ENCODE measurements at regions not wholly inside any gene's neighbourhood (a gene's known extent, or its start where the extent isn't known, plus 50 kb on each side); places are given as distances from the start of the nearest gene placed in this dataset.

GRCh38 chr11:28481616-28482480, 373.7 kb downstream of the METTL15 start:
- Histone ChIP-seq H4K8ac (ENCODE audit: low read depth, low read length) (no peak overlapping the region), H2AFZ (ENCODE audit: insufficient read depth, low read length, poor library complexity) (no peak overlapping the region), H3K9ac (ENCODE audit: low read length) (no peak overlapping the region), H3K4me2 (ENCODE audit: low read length) (no peak overlapping the region), H3K79me1 (ENCODE audit: low read length) (no peaks in the 10 kb centered on the region), H3K9me3 (ENCODE audit: insufficient read depth, low read depth, low read length) (no peaks in the 10 kb centered on the region), H2BK5ac (ENCODE audit: low read depth, low read length, poor library complexity) (no peak overlapping the region), H3K4me1 (ENCODE audit: control insufficient read depth in 1 of 2, insufficient read depth in 2 of 2, low read length in 2 of 2) (peaks cover 0 to 2% of the 10 kb centered on the region in 2 experiments), H3K27ac (ENCODE audit: low read depth, low read length) (no peak overlapping the region), H3K27me3 (ENCODE audit: insufficient read depth, low read length) (no peaks in the 10 kb centered on the region), H4K91ac (ENCODE audit: low read depth, low read length) (no peak overlapping the region), H3K18ac (ENCODE audit: low read length) (no peak overlapping the region), H3K4ac (ENCODE audit: low read depth, low read length) (no peak overlapping the region), H3K79me2 (ENCODE audit: control insufficient read depth, insufficient read depth, low read length, poor library complexity) (no peaks in the 10 kb centered on the region), H3K23ac (ENCODE audit: low read length) (no peak overlapping the region), H2BK120ac (ENCODE audit: insufficient read depth, low read length, poor library complexity) (no peak overlapping the region), H4K12ac (ENCODE audit: low read depth, low read length) (no peak overlapping the region), H3K36me3 (ENCODE audit: control insufficient read depth in 1 of 2, insufficient read depth in 2 of 2, low read length in 2 of 2) (no peaks in the 10 kb centered on the region), H2BK12ac (ENCODE audit: low read length) (no peak overlapping the region), H2AK5ac (ENCODE audit: low read length) (no peak overlapping the region), H3K4me3 (ENCODE audit: low read depth, low read length) (peak overlapping the region; percentile 58), H3K14ac (ENCODE audit: low read length) (no peak overlapping the region)
- WGBS (ENCODE audit: extremely low coverage, insufficient coverage, insufficient read length) = no CpG with 5 or more reads among the region's 7 CpGs
- DNase-seq = peak in 1 of 2 donors; percentile 52

DNA sequence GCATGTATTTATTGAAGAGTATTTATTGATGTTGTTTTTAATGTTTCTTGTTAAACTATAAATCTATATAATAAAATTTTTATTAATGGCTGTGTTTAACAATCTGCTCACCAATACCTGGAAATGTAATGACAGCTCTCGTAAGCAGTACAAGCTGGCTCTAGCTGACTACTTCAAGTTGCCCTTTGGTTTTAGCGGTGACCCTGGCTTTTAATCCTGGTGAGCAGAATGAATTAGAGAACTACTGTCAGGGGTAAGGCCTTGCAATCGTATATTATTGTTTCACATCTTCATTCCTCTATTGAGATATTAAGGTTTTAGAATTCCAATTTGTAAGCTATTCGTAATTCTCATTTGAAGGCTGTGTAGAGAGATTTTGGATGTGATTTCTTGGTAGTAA, 372.2 kb downstream of the METTL15 start:
- Histone ChIP-seq H3K4me1 (ENCODE audit: control insufficient read depth in 1 of 2, insufficient read depth in 2 of 2, low read length in 2 of 2) (peaks cover 0 to 2% of the 10 kb centered on the region in 2 experiments), H3K14ac (ENCODE audit: low read length) (no peak overlapping the region), H3K4me3 (ENCODE audit: low read depth, low read length) (no peak overlapping the region), H3K79me2 (ENCODE audit: control insufficient read depth, insufficient read depth, low read length, poor library complexity) (no peaks in the 10 kb centered on the region), H3K18ac (ENCODE audit: low read length) (no peak overlapping the region), H3K79me1 (ENCODE audit: low read length) (no peaks in the 10 kb centered on the region), H4K8ac (ENCODE audit: low read depth, low read length) (no peak overlapping the region), H3K23ac (ENCODE audit: low read length) (no peak overlapping the region), H2BK12ac (ENCODE audit: low read length) (no peak overlapping the region), H3K36me3 (ENCODE audit: control insufficient read depth in 1 of 2, insufficient read depth in 2 of 2, low read length in 2 of 2) (no peaks in the 10 kb centered on the region), H2BK120ac (ENCODE audit: insufficient read depth, low read length, poor library complexity) (no peak overlapping the region), H3K27ac (ENCODE audit: low read depth, low read length) (no peak overlapping the region), H3K9me3 (ENCODE audit: insufficient read depth, low read depth, low read length) (no peaks in the 10 kb centered on the region), H4K91ac (ENCODE audit: low read depth, low read length) (no peak overlapping the region), H3K9ac (ENCODE audit: low read length) (no peak overlapping the region), H3K27me3 (ENCODE audit: insufficient read depth, low read length) (no peaks in the 10 kb centered on the region), H3K4ac (ENCODE audit: low read depth, low read length) (no peak overlapping the region), H4K12ac (ENCODE audit: low read depth, low read length) (no peak overlapping the region), H2AK5ac (ENCODE audit: low read length) (no peak overlapping the region), H2BK5ac (ENCODE audit: low read depth, low read length, poor library complexity) (no peak overlapping the region), H3K4me2 (ENCODE audit: low read length) (no peak overlapping the region), H2AFZ (ENCODE audit: insufficient read depth, low read length, poor library complexity) (no peak overlapping the region)
- WGBS (ENCODE audit: extremely low coverage, insufficient coverage, insufficient read length) = no CpG with 5 or more reads among the region's 4 CpGs
- no peak for DNase-seq

DNA sequence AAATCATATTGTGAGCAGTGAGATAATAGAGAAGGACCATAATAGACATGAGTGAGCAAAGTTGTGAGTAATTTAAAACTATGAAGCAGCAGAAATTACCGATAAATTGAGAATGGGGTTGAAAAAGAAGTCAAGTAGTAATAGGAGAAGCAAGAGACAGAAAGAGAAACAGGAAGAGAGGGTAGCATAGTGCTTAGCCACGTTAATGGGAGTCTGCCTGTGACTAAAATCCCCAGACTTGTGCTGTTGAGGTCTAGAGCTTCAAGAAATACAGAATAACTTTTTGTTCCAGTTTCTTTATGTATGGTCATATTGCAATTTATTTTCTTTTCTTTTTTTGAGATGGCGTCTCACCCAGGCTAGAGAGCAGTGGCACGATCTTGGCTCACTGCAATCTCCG, 368.7 kb downstream of the METTL15 start:
- no peak for DNase-seq
- Histone ChIP-seq H3K4ac (ENCODE audit: low read depth, low read length) (no peak overlapping the region), H2BK5ac (ENCODE audit: low read depth, low read length, poor library complexity) (no peak overlapping the region), H2AFZ (ENCODE audit: insufficient read depth, low read length, poor library complexity) (no peak overlapping the region), H3K9me3 (ENCODE audit: insufficient read depth, low read depth, low read length) (no peaks in the 10 kb centered on the region), H3K27me3 (ENCODE audit: insufficient read depth, low read length) (no peaks in the 10 kb centered on the region), H4K91ac (ENCODE audit: low read depth, low read length) (no peak overlapping the region), H3K4me1 (ENCODE audit: control insufficient read depth in 1 of 2, insufficient read depth in 2 of 2, low read length in 2 of 2) (no peaks in the 10 kb centered on the region), H3K4me3 (ENCODE audit: low read depth, low read length) (no peak overlapping the region), H3K79me1 (ENCODE audit: low read length) (no peaks in the 10 kb centered on the region), H3K9ac (ENCODE audit: low read length) (no peak overlapping the region), H3K23ac (ENCODE audit: low read length) (no peak overlapping the region), H2AK5ac (ENCODE audit: low read length) (no peak overlapping the region), H2BK12ac (ENCODE audit: low read length) (no peak overlapping the region), H3K14ac (ENCODE audit: low read length) (no peak overlapping the region), H3K36me3 (ENCODE audit: control insufficient read depth in 1 of 2, insufficient read depth in 2 of 2, low read length in 2 of 2) (no peaks in the 10 kb centered on the region), H3K27ac (ENCODE audit: low read depth, low read length) (no peak overlapping the region), H4K8ac (ENCODE audit: low read depth, low read length) (no peak overlapping the region), H3K4me2 (ENCODE audit: low read length) (no peak overlapping the region), H2BK120ac (ENCODE audit: insufficient read depth, low read length, poor library complexity) (no peak overlapping the region), H4K12ac (ENCODE audit: low read depth, low read length) (no peak overlapping the region), H3K79me2 (ENCODE audit: control insufficient read depth, insufficient read depth, low read length, poor library complexity) (no peaks in the 10 kb centered on the region), H3K18ac (ENCODE audit: low read length) (no peak overlapping the region)
- WGBS (ENCODE audit: extremely low coverage, insufficient coverage, insufficient read length) = no CpG with 5 or more reads among the region's 5 CpGs

DNA sequence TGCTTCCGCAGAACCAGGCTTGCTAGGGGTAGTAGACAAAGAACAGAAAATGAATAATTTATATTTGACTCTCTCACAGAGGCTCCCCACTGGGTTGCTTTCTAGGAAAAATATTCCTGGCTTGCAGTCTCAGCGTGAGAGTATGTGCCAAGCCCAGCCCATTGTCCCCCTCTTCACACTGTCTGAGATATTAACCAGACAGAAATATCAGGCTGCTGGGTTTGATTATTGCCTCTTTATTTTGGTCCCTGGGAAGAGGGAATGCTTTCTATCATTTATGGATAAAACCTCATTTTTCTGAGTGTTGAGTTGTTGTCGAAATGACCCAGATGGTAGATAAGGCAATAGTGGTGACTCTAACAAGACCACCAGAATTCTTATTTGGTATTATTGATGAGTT, 367.9 kb downstream of the METTL15 start:
- no CpG with 5 or more reads among the region's 3 CpGs for WGBS (ENCODE audit: extremely low coverage, insufficient coverage, insufficient read length)
- no peaks in the 10 kb centered on the region for H3K79me2 ChIP-seq (ENCODE audit: control insufficient read depth, insufficient read depth, low read length, poor library complexity)

More for the DNA sequence above, 367.9 kb downstream of the METTL15 start:
- Histone ChIP-seq H3K27ac (ENCODE audit: low read depth, low read length) (no peak overlapping the region), H3K9ac (ENCODE audit: low read length) (no peak overlapping the region), H4K91ac (ENCODE audit: low read depth, low read length) (no peak overlapping the region), H3K4ac (ENCODE audit: low read depth, low read length) (no peak overlapping the region), H4K12ac (ENCODE audit: low read depth, low read length) (no peak overlapping the region), H3K4me2 (ENCODE audit: low read length) (no peak overlapping the region), H2BK120ac (ENCODE audit: insufficient read depth, low read length, poor library complexity) (no peak overlapping the region), H3K18ac (ENCODE audit: low read length) (no peak overlapping the region), H3K14ac (ENCODE audit: low read length) (no peak overlapping the region), H3K27me3 (ENCODE audit: insufficient read depth, low read length) (no peaks in the 10 kb centered on the region), H3K23ac (ENCODE audit: low read length) (no peak overlapping the region), H3K9me3 (ENCODE audit: insufficient read depth, low read depth, low read length) (no peaks in the 10 kb centered on the region), H3K4me1 (ENCODE audit: control insufficient read depth in 1 of 2, insufficient read depth in 2 of 2, low read length in 2 of 2) (no peaks in the 10 kb centered on the region), H3K79me1 (ENCODE audit: low read length) (no peaks in the 10 kb centered on the region), H2BK12ac (ENCODE audit: low read length) (no peak overlapping the region), H2AFZ (ENCODE audit: insufficient read depth, low read length, poor library complexity) (no peak overlapping the region), H4K8ac (ENCODE audit: low read depth, low read length) (no peak overlapping the region), H3K4me3 (ENCODE audit: low read depth, low read length) (no peak overlapping the region), H2BK5ac (ENCODE audit: low read depth, low read length, poor library complexity) (no peak overlapping the region), H2AK5ac (ENCODE audit: low read length) (no peak overlapping the region), H3K36me3 (ENCODE audit: control insufficient read depth in 1 of 2, insufficient read depth in 2 of 2, low read length in 2 of 2) (no peaks in the 10 kb centered on the region)
- no peak for DNase-seq

Data from trophoblast cell (in vitro differentiated cells and primary cell).